Thyroid gland (tissue), 4 donors: ENCODE measurements at regions not wholly inside any gene's neighbourhood (a gene's known extent, or its start where the extent isn't known, plus 50 kb on each side); places are given as distances from the start of the nearest gene placed in this dataset.

Source experiments
- DNase-seq, 2 donors: peaks; one replicate each; pipeline ENCODE4 v3.0.0-alpha.2; 2019
- H3K27ac ChIP-seq, 3 donors: fragments of 200-600 bp; sonication (generic); 1 replicate in 2 of 3; 2 replicates in 1 of 3; pipeline ENCODE4 v1.5.1; 2016 to 2019; ENCODE audit warnings: mild to moderate bottlenecking in 1 of 3, moderate library complexity in 1 of 3
- H3K27me3 ChIP-seq: fragments of 200-600 bp; sonication (generic); one replicate; pipeline ENCODE4 v1.5.1; 2019
- H3K36me3 ChIP-seq, 2 donors: fragments of 200-600 bp; sonication (generic); one replicate each; pipeline ENCODE4 v1.5.1; 2016 to 2019
- H3K4me1 ChIP-seq, 2 donors: fragments of 200-600 bp; sonication (generic); one replicate each; pipeline ENCODE4 v1.5.1; 2017 to 2019
- H3K4me3 ChIP-seq, 3 donors: fragments of 200-600 bp; sonication (generic); replicated peaks in 1 of 3; 1 replicate in 2 of 3; 2 replicates in 1 of 3; pipeline ENCODE4 v1.5.1; 2016; ENCODE audit warnings: mild to moderate bottlenecking in 1 of 3
- H3K9me3 ChIP-seq: fragments of 200-600 bp; sonication (generic); one replicate; pipeline ENCODE4 v1.5.1; 2017
- CTCF ChIP-seq, 6 experiments: fragments of 200-600 bp in 3 of 6; fragments of 450-650 bp in 3 of 6; sonication (generic) in 3 of 6; IDR thresholded peaks; one replicate each; pipeline ENCODE4 v1.5.1; 2016 to 2019; ENCODE audit warnings: antibody characterized with exemption in 6 of 6, mild to moderate bottlenecking in 2 of 6, inconsistent platforms in 1 of 6, moderate library complexity in 1 of 6
- POLR2A ChIP-seq, 2 donors: fragments of 450-650 bp; IDR thresholded peaks; one replicate each; pipeline ENCODE4 v1.6.1; 2017; ENCODE audit warnings: antibody characterized with exemption in 2 of 2, mild to moderate bottlenecking in 2 of 2, moderate library complexity in 1 of 2
- WGBS, 2 donors: methylation state at CpG; one replicate each; pipeline ENCODE4 v1.1.5; 2017; 5-methylcytosine and 5-hydroxymethylcytosine counted together
- intact Hi-C: fragments of 100-400 bp; cut with DNase I; formaldehyde crosslinking; loops from one replicate; pipeline ENCODE4 v1.15.1; 2023

DNA sequence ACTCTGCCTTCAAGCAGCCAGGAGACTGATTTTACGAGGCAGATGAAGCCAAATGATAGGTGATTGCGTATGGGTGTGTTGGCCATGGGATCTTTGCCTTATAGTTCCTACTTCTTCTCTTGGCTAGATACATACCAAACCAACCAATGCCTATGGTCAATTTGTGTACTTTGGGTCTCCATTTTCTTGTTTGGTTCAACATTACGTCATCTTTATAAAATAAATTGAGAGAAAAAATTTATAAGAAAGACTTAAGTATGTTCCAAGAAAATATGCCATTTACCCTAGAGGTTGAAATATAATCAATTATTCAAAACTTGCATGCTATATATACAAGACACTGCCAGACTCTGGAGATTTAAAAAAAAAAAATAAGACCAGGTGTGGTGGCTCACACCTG is 150.9 kb downstream of the SP3 start:
- no peaks in the 10 kb centered on the region for H3K4me1 ChIP-seq
- H3K9me3 ChIP-seq: no peaks in the 10 kb centered on the region
- intact Hi-C loops: no loop called here
- WGBS, 2 donors: 95 to 97% methylated on average over 3 of the region's 3 CpGs
- no peaks in the 10 kb centered on the region for H3K27me3 ChIP-seq
- no peak for TF ChIP-seq CTCF (IDR thresholded peaks at IDR 0.05)
- TF ChIP-seq POLR2A (IDR thresholded peaks at IDR 0.05): no peak
- no peak for DNase-seq
- H3K27ac ChIP-seq: no peak overlapping the region
- no peaks in the 10 kb centered on the region for H3K36me3 ChIP-seq
- no peak overlapping the region for H3K4me3 ChIP-seq

DNA sequence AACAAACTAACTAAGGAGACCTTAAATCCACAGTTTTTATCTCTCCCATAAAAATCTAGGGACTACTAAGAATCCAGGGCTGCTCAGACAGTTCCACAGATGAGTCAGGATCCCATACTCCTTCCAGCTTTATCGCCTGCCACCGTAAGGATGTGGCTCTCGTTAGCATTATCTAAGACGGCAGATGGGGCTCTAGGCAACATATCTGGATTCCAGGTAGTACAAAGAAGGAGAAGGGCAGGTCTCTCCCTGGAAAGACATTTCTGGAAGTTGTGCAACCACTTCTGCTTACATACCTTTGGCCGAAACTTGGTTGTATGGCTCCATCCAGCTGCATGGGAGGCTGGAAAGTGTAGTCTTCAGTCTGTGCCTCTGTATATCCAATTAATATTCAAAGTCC is 149.4 kb downstream of the SP3 start:
- H3K4me3 ChIP-seq: no peak overlapping the region
- WGBS, 2 donors: 93 to 97% methylated on average over 5 of the region's 5 CpGs
- intact Hi-C loops: no loop called here

GRCh38 chr2:173817582-173817981 is 147.6 kb downstream of the SP3 start:
- Histone ChIP-seq H3K27ac (no peak overlapping the region), H3K27me3 (no peaks in the 10 kb centered on the region), H3K36me3 (no peaks in the 10 kb centered on the region), H3K4me1 (peaks cover 8 to 14% of the 10 kb centered on the region in 2 donors), H3K9me3 (no peaks in the 10 kb centered on the region), H3K4me3 (no peak overlapping the region)
- TF ChIP-seq POLR2A (IDR thresholded peaks at IDR 0.05): no peak
- no peak for TF ChIP-seq CTCF (IDR thresholded peaks at IDR 0.05)
- no peak for DNase-seq
- intact Hi-C loops: no loop called here
- 91 to 93% methylated on average over 4 of the region's 4 CpGs for whole genome bisulfite sequencing, 2 donors

More for the DNA sequence above, 149.4 kb downstream of the SP3 start:
- Histone ChIP-seq H3K4me1 (no peaks in the 10 kb centered on the region), H3K9me3 (no peaks in the 10 kb centered on the region), H3K27me3 (no peaks in the 10 kb centered on the region), H3K27ac (no peak overlapping the region), H3K36me3 (no peaks in the 10 kb centered on the region)
- TF ChIP-seq POLR2A (IDR thresholded peaks at IDR 0.05): no peak
- no peak for TF ChIP-seq CTCF (IDR thresholded peaks at IDR 0.05)
- DNase-seq: no peak

DNA sequence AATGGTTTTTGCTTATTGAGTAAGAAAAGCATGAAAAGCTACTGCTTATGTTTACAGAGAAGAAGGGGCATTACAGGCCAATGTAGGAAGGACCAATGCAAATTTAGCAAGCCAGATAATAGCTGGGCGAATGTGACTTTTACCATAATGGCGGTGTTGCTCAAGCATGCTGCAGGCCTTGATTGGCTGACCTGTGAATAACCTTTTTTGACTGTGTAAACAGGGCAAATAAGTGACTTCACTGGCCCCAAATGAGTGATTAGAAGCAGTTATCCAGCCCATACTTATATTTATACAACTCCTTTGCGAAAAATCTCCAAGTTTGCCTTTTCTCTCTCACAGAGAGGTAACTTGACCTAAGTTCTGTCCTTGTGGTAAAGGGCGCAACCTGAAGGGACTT is 146.9 kb downstream of the SP3 start:
- H3K27me3 ChIP-seq: no peaks in the 10 kb centered on the region
- H3K9me3 ChIP-seq: no peaks in the 10 kb centered on the region
- intact Hi-C loops: no loop called here
- TF ChIP-seq POLR2A (IDR thresholded peaks at IDR 0.05) (no peak), CTCF (IDR thresholded peaks at IDR 0.05) (no peak)
- no peak for DNase-seq
- H3K36me3 ChIP-seq: no peaks in the 10 kb centered on the region
- peaks cover 11 to 21% of the 10 kb centered on the region in 2 donors for H3K4me1 ChIP-seq
- WGBS, 2 donors: 96 to 97% methylated on average over 4 of the region's 4 CpGs
- H3K4me3 ChIP-seq: no peak overlapping the region
- H3K27ac ChIP-seq: no peak overlapping the region

GRCh38 chr2:173819852-173820251 is 145.3 kb downstream of the SP3 start:
- intact Hi-C loops: no loop called here
- DNase-seq: no peak
- no peaks in the 10 kb centered on the region for H3K9me3 ChIP-seq
- no peak overlapping the region for H3K27ac ChIP-seq
- 78 to 97% methylated on average over 5 of the region's 5 CpGs for WGBS, 2 donors
- H3K27me3 ChIP-seq: no peaks in the 10 kb centered on the region
- no peak overlapping the region for H3K4me3 ChIP-seq
- no peak for TF ChIP-seq CTCF (IDR thresholded peaks at IDR 0.05)
- TF ChIP-seq POLR2A (IDR thresholded peaks at IDR 0.05): no peak
- H3K4me1 ChIP-seq: peaks cover 23 to 34% of the 10 kb centered on the region in 2 donors
- H3K36me3 ChIP-seq: no peaks in the 10 kb centered on the region
